Smooth muscle cell (in vitro differentiated cells): ENCODE measurements at regions not wholly inside any gene's neighbourhood (a gene's known extent, or its start where the extent isn't known, plus 50 kb on each side); places are given as distances from the start of the nearest gene placed in this dataset.

Experiments used
- DNase-seq: peaks from one replicate; lab custom pipeline; 2025; ENCODE audit not compliant: unreplicated experiment; lab: John Stamatoyannopoulos, UW
- H2AFZ ChIP-seq: fragments of 200-600 bp; sonication (generic); 2 replicates; pipeline ENCODE4 v1.6.0; 2016; ENCODE audit warnings: antibody characterized with exemption, low read depth, mild to moderate bottlenecking
- H3F3A ChIP-seq: fragments of 200-600 bp; sonication (generic); 2 replicates; pipeline ENCODE4 v1.6.0; 2017; ENCODE audit warnings: antibody characterized with exemption, low read depth
- H3K27ac ChIP-seq: fragments of 200-600 bp; sonication (generic); 2 replicates; pipeline ENCODE4 v1.5.1; 2016; ENCODE audit warnings: low read depth, mild to moderate bottlenecking
- H3K27me3 ChIP-seq: fragments of 200-600 bp; sonication (generic); 2 replicates; pipeline ENCODE4 v1.6.1; 2016; ENCODE audit warnings: low read depth, mild to moderate bottlenecking
- H3K36me3 ChIP-seq: fragments of 200-600 bp; sonication (generic); 2 replicates; pipeline ENCODE4 v1.5.1; 2016; ENCODE audit warnings: low read depth
- H3K4me1 ChIP-seq: fragments of 200-600 bp; sonication (generic); 2 replicates; pipeline ENCODE4 v1.5.1; 2016; ENCODE audit warnings: low read depth
- H3K4me2 ChIP-seq: fragments of 200-600 bp; sonication (generic); 2 replicates; pipeline ENCODE4 v1.6.0; 2016; ENCODE audit warnings: mild to moderate bottlenecking
- H3K4me3 ChIP-seq: fragments of 200-600 bp; sonication (generic); 2 replicates; pipeline ENCODE4 v1.5.1; 2016; ENCODE audit warnings: mild to moderate bottlenecking
- H3K79me2 ChIP-seq: fragments of 200-600 bp; sonication (generic); 2 replicates; pipeline ENCODE4 v1.6.0; 2016; ENCODE audit warnings: low read depth, mild to moderate bottlenecking
- H3K9ac ChIP-seq: fragments of 200-600 bp; sonication (generic); 2 replicates; pipeline ENCODE4 v1.6.0; 2016; ENCODE audit warnings: low read depth
- H3K9me3 ChIP-seq: fragments of 200-600 bp; sonication (generic); replicated peaks from 2 replicates; pipeline ENCODE4 v1.5.1; 2016; ENCODE audit warnings: low read depth
- H4K20me1 ChIP-seq: fragments of 200-600 bp; sonication (generic); 2 replicates; pipeline ENCODE4 v1.6.0; 2016; ENCODE audit warnings: low read depth
- CTCF ChIP-seq: fragments of 200-600 bp; sonication (generic); IDR thresholded peaks from 2 replicates; pipeline ENCODE4 v1.5.1; 2017; ENCODE audit warnings: borderline replicate concordance, mild to moderate bottlenecking, antibody characterized with exemption; ENCODE audit not compliant: insufficient read depth, poor library complexity, severe bottlenecking
- WGBS: methylation state at CpG from one replicate; pipeline ENCODE4 v1.1.7; 2016; ENCODE audit warnings: low lambda C conversion rate; 5-methylcytosine and 5-hydroxymethylcytosine counted together

- Histone ChIP-seq H3K9me3 (no peaks in the 10 kb centered on the region), H3K36me3 (no peaks in the 10 kb centered on the region), H4K20me1 (no peaks in the 10 kb centered on the region), H3F3A (no peaks in the 10 kb centered on the region), H3K27me3 (no peaks in the 10 kb centered on the region), H3K9ac (no peak overlapping the region), H3K4me2 (no peak overlapping the region), H3K79me2 (no peaks in the 10 kb centered on the region), H3K4me3 (no peak overlapping the region), H3K27ac (no peak overlapping the region), H2AFZ (no peak overlapping the region), H3K4me1 (no peaks in the 10 kb centered on the region)
- no peak for TF ChIP-seq CTCF
- WGBS, result 92% methylated on average over 2 of the region's 2 CpGs
- DNase-seq, result no peak
Observed at GRCh38 chr6:1020837-1021236, 291.1 kb upstream of the FOXQ1 start.

- H4K20me1 ChIP-seq, result no peaks in the 10 kb centered on the region
- no peak for DNase-seq
- H3K4me3 ChIP-seq, result no peak overlapping the region
- H3K79me2 ChIP-seq, result no peaks in the 10 kb centered on the region
- no peaks in the 10 kb centered on the region for H3K36me3 ChIP-seq
- no peak overlapping the region for H3K9ac ChIP-seq
- no peaks in the 10 kb centered on the region for H3K27me3 ChIP-seq
- no peaks in the 10 kb centered on the region for H3K9me3 ChIP-seq
- H3K27ac ChIP-seq, result no peak overlapping the region
- WGBS, result 91% methylated on average over 6 of the region's 6 CpGs
- H3K4me2 ChIP-seq, result no peak overlapping the region
- no peaks in the 10 kb centered on the region for H3K4me1 ChIP-seq
- no peak overlapping the region for H2AFZ ChIP-seq
- H3F3A ChIP-seq, result no peaks in the 10 kb centered on the region
- TF ChIP-seq CTCF, result no peak
Observed at GRCh38 chr6:1020133-1020532, 291.8 kb upstream of the FOXQ1 start.

GRCh38 chr6:1018041-1018440 lies 293.9 kb upstream of the FOXQ1 start:
- H3K4me3 ChIP-seq, result no peak overlapping the region
- H3K4me2 ChIP-seq, result no peak overlapping the region
- no peaks in the 10 kb centered on the region for H3K36me3 ChIP-seq
- no peaks in the 10 kb centered on the region for H3K9me3 ChIP-seq
- H3K79me2 ChIP-seq, result no peaks in the 10 kb centered on the region
- 87% methylated on average over 3 of the region's 3 CpGs for WGBS
- DNase-seq, result no peak
- H3F3A ChIP-seq, result no peaks in the 10 kb centered on the region
- H4K20me1 ChIP-seq, result no peaks in the 10 kb centered on the region
- no peaks in the 10 kb centered on the region for H3K27me3 ChIP-seq
- H3K9ac ChIP-seq, result no peak overlapping the region
- no peak overlapping the region for H2AFZ ChIP-seq
- TF ChIP-seq CTCF, result no peak
- H3K27ac ChIP-seq, result no peak overlapping the region
- no peaks in the 10 kb centered on the region for H3K4me1 ChIP-seq
